ENCODE measurements at regions not wholly inside any gene's neighbourhood (a gene's known extent, or its start where the extent isn't known, plus 50 kb on each side); places are given as distances from the start of the nearest gene placed in this dataset.

GRCh38 chr4:186018784-186019183 is 50.2 kb upstream of the TLR3 start:
- Mint-ChIP-seq H3K27me3 (ENCODE audit: insufficient read depth, unreplicated experiment) (no peaks in the 10 kb centered on the region), H3K27ac (ENCODE audit: unreplicated experiment) (no peak overlapping the region), H3K4me1 (ENCODE audit: low read depth, unreplicated experiment) (peaks cover 6% of the 10 kb centered on the region), H3K4me3 (ENCODE audit: unreplicated experiment) (no peak overlapping the region), H3K9me3 (ENCODE audit: unreplicated experiment) (no peaks in the 10 kb centered on the region), H3K36me3 (ENCODE audit: insufficient read depth, unreplicated experiment) (no peaks in the 10 kb centered on the region)
- H3K4me1 ChIP-seq = no peaks in the 10 kb centered on the region
- ChIA-PET CTCF (interaction anchor here (1.2 kb wide), 1 partner anchor 9 kb away, joined by 3 read pairs; no protein-coding TSS in a partner anchor), POLR2A (no interaction called here)
- no peak for TF ChIP-seq CTCF (IDR thresholded peaks at IDR 0.05; ENCODE audit: insufficient read depth in 1 of 2, low read depth in 1 of 2, low read length in 1 of 2, severe bottlenecking in 1 of 2, unreplicated experiment in 1 of 2)
- H3K4me3 ChIP-seq (ENCODE audit: low read depth, low read length) = no peak overlapping the region
- no peaks in the 10 kb centered on the region for H3K36me3 ChIP-seq (ENCODE audit: control insufficient read depth, insufficient read depth, low read length)
- intact Hi-C loops (cut with micrococcal nuclease; ENCODE audit: unreplicated experiment) = no loop called here
- H3K9me3 ChIP-seq = no peaks in the 10 kb centered on the region
- no TSS peak for BruUV-seq (replicated peaks)
- H3K27me3 ChIP-seq (replicated peaks; ENCODE audit: control insufficient read depth, insufficient read depth, low read length) = no peaks in the 10 kb centered on the region
- DNase-seq = no peak
